Activated CD4-positive, alpha-beta T cell treated with anti-CD3 and anti-CD28 coated beads for 36 hours (primary cell): ENCODE measurements at regions not wholly inside any gene's neighbourhood (a gene's known extent, or its start where the extent isn't known, plus 50 kb on each side); places are given as distances from the start of the nearest gene placed in this dataset.

Source experiments
- ATAC-seq: fragments of 200-7000 bp; cut with Tn5 transposase; one replicate; pipeline ENCODE4 v1.10.0; 2021; ENCODE audit warnings: mild to moderate bottlenecking, moderate library complexity
- CTCF ChIA-PET: fragments of 350-600 bp; sonication (Branson Sonifier 250); formaldehyde crosslinking; loops from one replicate; lab custom pipeline; 2021; ENCODE audit warnings: antibody characterized with exemption; lab: Charles Lee
- POLR2A ChIA-PET: fragments of 350-600 bp; sonication (Branson Sonifier 250); formaldehyde crosslinking; loops from one replicate; lab custom pipeline; 2021; ENCODE audit warnings: antibody characterized with exemption, inconsistent platforms; lab: Charles Lee
- DNase-seq: peaks from one replicate; pipeline ENCODE4 v3.0.0-alpha.2; 2020
- H3K27ac Mint-ChIP-seq: one replicate; pipeline ENCODE4 v1.8.0; 2021; ENCODE audit warnings: mixed read lengths
- H3K27me3 Mint-ChIP-seq: one replicate; pipeline ENCODE4 v1.8.0; 2021; ENCODE audit warnings: mixed read lengths
- H3K36me3 Mint-ChIP-seq: one replicate; pipeline ENCODE4 v1.8.0; 2021; ENCODE audit warnings: low read depth, mixed read lengths
- H3K4me1 Mint-ChIP-seq: one replicate; pipeline ENCODE4 v1.8.0; 2021; ENCODE audit warnings: mixed read lengths
- H3K4me3 Mint-ChIP-seq: one replicate; pipeline ENCODE4 v1.8.0; 2021; ENCODE audit warnings: mild to moderate bottlenecking, moderate library complexity, mixed read lengths
- H3K9me3 Mint-ChIP-seq: one replicate; pipeline ENCODE4 v1.8.0; 2021; ENCODE audit warnings: low read depth, mixed read lengths
- intact Hi-C, 2 experiments: fragments of 100-400 bp; cut with DNase I in 1 of 2; cut with micrococcal nuclease in 1 of 2; formaldehyde crosslinking; loops; one replicate each; pipeline versions ENCODE4 v1.14.2 to v1.15.1; 2022 to 2024; cut with DNase I, micrococcal nuclease

DNA sequence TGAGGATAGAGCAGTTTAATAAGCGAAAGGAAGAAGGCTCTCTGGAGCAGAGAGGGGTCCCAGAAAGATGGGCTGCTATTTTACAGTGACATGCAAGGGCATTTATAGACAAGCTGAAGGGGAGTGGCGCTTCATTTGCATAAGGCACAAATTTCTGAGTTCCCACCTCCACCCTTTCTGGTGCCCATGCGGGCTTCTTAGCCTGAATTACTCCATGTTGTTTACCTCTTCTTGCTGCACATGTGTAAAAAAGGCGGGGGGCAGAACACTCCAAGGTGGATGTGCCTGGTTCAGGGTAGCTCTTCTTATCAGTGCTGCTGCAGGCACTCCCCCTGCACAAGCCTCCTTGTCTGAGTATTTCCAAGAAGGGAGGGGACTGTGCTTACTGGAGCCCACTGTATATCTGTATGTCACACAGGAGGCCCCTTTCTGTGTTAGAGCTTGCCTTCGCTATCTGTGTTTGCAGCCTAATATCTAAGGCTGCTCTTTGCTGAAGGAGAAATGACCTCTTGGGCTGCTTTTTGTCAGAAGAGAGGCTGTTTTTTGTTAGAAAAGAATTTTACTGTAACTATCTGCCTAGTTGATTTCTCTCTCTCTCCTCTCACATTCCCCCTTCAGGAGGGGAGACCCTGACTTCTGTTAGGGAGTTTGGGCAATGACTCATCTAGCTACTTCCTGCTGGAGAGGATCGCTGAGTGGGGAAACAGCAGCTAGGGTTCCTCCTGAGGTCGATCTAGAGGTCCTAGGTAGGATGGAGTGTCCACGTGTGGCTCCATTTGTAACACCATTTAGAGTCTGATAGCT, 1057.0 kb upstream of the CNTN5 start:
- Mint-ChIP-seq H3K4me1 (no peaks in the 10 kb centered on the region), H3K4me3 (no peak overlapping the region), H3K27me3 (no peaks in the 10 kb centered on the region), H3K9me3 (peaks cover 7% of the 10 kb centered on the region), H3K36me3 (no peaks in the 10 kb centered on the region), H3K27ac (no peak overlapping the region)
- ATAC-seq: no peak
- ChIA-PET POLR2A (no interaction called here), CTCF (no interaction called here)
- intact Hi-C loops: no loop called here
- DNase-seq: no peak

DNA sequence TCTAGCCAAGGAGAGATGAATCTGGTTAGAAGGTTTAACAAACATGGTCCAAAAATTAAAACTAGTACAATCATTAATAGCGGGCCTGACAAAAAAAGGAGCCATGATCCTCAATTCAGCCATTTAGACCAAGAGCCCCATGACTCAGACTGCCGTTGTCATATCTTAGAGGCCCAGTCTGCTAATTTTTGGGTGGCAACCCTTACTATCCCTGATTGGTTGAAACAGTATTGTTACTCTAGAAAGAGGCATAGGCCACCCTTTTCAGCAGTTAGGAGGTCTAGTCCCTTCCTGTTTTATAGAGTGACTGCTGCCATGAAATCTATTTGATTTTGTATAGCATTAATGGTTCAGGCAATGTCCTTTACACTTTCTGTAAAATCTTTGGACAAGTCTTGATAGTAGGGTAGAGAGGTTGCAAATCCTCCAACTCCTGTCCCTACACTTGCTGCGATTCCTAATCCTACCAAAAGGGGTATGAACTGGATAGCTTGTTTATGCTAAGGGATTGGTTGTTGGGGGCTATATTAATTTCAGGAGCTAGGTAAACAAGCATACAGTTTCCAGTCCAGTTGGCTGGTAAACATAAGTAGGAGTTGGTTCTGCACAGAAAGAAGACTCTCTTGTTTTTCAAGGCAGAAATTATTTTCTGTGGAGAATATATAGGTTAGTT, 1056.3 kb upstream of the CNTN5 start:
- no peak for DNase-seq
- Mint-ChIP-seq H3K27ac (no peak overlapping the region), H3K4me1 (no peaks in the 10 kb centered on the region), H3K36me3 (no peaks in the 10 kb centered on the region), H3K9me3 (peaks cover 7% of the 10 kb centered on the region), H3K4me3 (no peak overlapping the region), H3K27me3 (no peaks in the 10 kb centered on the region)
- intact Hi-C loops: no loop called here
- POLR2A ChIA-PET: no interaction called here
- CTCF ChIA-PET: no interaction called here
- ATAC-seq: no peak

DNA sequence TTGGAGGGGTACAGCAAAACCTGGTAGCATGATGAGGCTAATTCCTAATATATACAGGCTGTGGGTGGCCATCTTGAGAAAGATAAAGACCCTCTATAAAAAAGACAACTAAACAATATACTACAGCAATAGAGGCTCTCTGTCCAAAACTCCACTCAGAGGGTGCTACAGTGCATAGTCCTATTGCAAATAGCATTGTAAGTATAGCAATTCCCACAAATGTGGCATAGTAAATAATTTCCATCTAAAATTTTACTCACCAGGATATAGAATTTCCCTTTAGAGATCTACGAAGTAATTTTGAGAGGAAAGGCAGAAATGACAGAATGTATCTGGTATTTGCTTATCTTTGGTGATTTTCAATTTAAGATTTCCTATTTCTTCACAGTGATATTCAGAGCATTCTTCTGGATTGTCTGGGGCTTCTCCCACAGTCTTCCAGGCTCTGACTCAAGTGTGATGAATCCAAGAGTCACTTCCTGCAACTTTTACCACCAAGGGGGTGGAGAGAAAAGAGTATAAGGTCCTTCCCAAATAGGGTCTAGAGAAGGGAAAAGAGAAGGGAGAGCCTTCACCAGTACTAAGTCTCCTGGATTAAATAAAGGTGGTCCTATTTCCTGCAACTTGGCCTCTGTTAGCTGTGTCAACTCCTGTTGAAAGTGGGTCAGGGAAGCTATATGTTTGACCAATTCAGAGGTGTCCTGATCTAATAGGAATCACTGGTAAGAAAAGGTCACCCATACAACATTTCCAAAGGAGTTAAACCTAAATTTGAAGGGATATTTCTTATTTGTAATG, 1054.7 kb upstream of the CNTN5 start:
- no peak for ATAC-seq
- ChIA-PET CTCF (no interaction called here), POLR2A (no interaction called here)
- Mint-ChIP-seq H3K9me3 (peaks cover 2% of the 10 kb centered on the region), H3K4me1 (no peaks in the 10 kb centered on the region), H3K4me3 (no peak overlapping the region), H3K27me3 (no peaks in the 10 kb centered on the region), H3K36me3 (no peaks in the 10 kb centered on the region), H3K27ac (no peak overlapping the region)
- DNase-seq: no peak
- intact Hi-C loops: no loop called here

DNA sequence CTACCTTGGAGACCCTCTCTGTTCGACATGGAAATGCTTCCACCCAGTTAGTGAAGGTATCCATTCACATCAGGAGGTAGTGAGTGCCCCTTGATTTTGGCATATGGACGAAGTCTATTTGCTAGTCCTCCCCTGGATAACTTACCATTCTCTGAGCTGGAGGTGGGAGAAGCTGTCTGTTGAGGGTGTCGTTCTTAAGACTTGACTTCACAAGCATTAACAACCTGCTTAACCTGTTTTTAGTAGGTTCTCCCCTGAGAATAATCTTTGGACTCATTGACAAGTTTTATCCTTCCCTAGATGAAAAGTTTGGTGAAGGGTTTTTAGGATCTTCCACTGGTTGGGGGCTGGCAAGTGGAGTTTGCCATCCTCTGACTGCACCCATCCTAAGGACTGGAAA, 1053.8 kb upstream of the CNTN5 start:
- Mint-ChIP-seq H3K36me3 (no peaks in the 10 kb centered on the region), H3K9me3 (peaks cover 2% of the 10 kb centered on the region), H3K27ac (no peak overlapping the region), H3K4me3 (no peak overlapping the region), H3K27me3 (no peaks in the 10 kb centered on the region), H3K4me1 (no peaks in the 10 kb centered on the region)
- no peak for DNase-seq
- CTCF ChIA-PET: no interaction called here
- POLR2A ChIA-PET: no interaction called here
- intact Hi-C loops: no loop called here
- ATAC-seq: no peak

DNA sequence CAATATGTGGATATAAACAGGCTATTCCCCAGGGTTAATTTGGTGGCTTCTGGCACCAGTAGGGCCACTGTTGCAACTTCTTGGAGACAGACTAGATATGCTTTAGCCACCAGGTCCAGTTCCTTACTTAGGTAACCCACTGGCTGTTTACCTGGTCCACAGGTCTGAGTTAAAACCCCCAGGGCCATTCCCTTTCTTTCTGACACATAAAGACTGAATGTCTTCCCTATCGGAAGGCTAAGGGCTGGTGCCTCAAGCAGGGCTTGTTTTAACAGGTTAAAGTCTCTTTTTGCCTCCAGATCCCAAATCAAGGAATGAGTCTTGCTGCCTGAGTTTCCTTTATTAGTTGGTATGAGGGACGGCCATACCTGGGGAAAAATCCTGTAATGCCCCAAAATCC, 1052.7 kb upstream of the CNTN5 start:
- no peaks in the 10 kb centered on the region for H3K4me1 Mint-ChIP-seq
- ATAC-seq (no peak), DNase-seq (no peak)
- POLR2A ChIA-PET: no interaction called here
- H3K9me3 Mint-ChIP-seq: peaks cover 2% of the 10 kb centered on the region
- intact Hi-C loops: no loop called here
- H3K27me3 Mint-ChIP-seq: no peaks in the 10 kb centered on the region
- CTCF ChIA-PET: no interaction called here
- H3K27ac Mint-ChIP-seq: no peak overlapping the region
- H3K36me3 Mint-ChIP-seq: no peaks in the 10 kb centered on the region
- no peak overlapping the region for H3K4me3 Mint-ChIP-seq

DNA sequence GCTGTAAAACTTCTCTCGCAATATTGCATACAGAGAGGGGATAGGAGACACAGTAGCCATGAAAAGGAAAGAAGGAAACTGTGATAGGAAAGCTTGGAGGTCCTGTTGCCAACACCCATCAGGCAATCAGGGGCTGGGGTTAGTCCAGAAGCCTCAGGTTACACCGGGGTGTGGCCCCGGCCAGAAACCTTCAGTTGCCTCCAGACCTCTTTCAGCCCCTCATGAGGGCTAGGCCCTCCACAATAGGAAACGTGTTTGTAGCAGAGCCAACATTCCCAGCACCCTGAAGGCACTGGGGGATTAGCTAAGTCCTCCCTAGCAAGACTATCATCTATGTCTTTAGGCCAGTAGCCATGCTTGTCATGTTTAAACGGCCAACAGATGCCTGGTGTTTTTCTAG, 1048.0 kb upstream of the CNTN5 start:
- Mint-ChIP-seq H3K27ac (no peak overlapping the region), H3K27me3 (no peaks in the 10 kb centered on the region), H3K9me3 (no peaks in the 10 kb centered on the region), H3K36me3 (no peaks in the 10 kb centered on the region), H3K4me1 (no peaks in the 10 kb centered on the region), H3K4me3 (no peak overlapping the region)
- ChIA-PET CTCF (no interaction called here), POLR2A (no interaction called here)
- DNase-seq (no peak), ATAC-seq (no peak)
- intact Hi-C loops: no loop called here

DNA sequence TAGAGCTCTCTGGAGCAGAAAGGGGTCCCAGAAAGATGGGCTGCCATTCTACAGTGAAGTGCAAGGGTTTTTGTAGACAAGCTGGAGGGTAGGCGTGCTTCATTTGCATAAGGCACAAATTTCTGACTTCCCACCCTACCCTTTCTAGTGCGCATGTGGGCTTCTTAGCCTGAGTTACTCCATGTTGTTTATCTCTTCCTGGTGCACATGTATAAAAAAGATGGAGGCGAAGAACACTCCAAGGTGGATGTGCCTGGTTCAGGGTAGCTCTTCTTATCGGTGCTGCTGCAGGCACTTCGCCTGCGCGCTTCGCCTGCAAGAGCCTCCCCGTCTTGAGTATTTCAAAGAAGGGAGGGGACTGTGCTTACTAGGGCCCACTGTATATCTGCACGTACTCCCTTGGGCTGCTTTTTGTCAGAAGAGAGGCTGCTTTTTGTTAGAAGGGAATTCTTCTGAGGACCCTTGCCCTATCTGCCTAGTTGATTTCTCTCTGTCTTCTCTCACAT, 1047.3 kb upstream of the CNTN5 start:
- Mint-ChIP-seq H3K9me3 (no peaks in the 10 kb centered on the region), H3K4me3 (no peak overlapping the region), H3K27ac (no peak overlapping the region), H3K36me3 (no peaks in the 10 kb centered on the region), H3K4me1 (no peaks in the 10 kb centered on the region), H3K27me3 (no peaks in the 10 kb centered on the region)
- intact Hi-C loops: no loop called here
- ATAC-seq (no peak), DNase-seq (no peak)
- POLR2A ChIA-PET: no interaction called here
- CTCF ChIA-PET: no interaction called here

DNA sequence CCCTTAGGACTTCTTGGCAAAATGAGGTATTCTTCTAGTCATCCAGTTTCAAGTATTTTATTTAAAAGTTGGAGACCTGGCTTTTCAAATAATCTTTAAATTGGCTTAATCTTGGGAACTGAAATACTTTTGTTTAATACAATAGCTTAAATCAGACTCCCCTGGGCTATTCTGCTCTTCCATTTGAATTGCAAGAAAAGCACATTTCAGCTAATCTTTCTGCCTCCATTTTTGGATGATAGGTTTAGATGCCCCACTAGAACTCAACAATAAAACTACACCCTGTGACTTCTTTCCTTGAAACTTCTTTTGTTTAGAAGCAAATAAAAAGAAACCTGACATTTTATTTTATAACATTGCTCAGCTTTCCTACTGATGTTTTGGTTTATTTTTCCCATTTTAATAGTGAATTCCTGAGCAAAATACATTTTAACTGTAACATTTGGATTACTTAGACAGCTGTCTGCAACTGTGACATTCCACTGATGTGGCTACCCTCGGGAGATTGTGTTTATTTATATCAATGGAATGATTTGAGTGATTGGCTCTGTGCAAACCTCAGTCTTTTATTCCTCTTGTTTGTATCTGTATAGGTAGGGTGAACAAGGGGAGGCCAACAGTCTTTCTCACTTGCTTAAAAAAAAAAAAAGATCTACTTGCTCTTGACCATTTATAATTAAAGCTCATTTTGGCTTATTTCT, 1045.8 kb upstream of the CNTN5 start:
- Mint-ChIP-seq H3K4me3 (no peak overlapping the region), H3K4me1 (no peaks in the 10 kb centered on the region)
- POLR2A ChIA-PET: interaction anchor here (0.6 kb wide), 1 partner anchor 791 kb away, joined by 3 read pairs; no protein-coding TSS in a partner anchor

DNA sequence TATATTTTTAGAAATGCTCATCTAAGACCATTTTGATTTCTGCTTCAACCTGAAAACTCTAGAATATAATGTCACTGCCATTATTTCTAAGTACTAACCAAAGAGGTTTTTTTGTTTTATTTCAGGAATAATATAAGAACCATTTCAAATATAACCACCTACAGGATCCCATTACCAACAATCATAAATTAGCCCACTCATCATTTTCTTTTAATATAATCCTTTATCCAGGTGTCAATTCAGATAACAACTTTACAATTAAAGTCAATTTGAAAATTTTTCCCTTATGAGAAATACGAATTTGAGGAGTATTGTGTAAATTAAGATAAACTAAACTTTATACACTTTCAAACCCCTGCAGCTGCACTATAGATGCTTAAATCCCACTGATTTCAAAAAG, 1043.0 kb upstream of the CNTN5 start:
- Mint-ChIP-seq H3K9me3 (peaks cover 4% of the 10 kb centered on the region), H3K27ac (no peak overlapping the region), H3K4me1 (no peaks in the 10 kb centered on the region), H3K36me3 (no peaks in the 10 kb centered on the region), H3K4me3 (no peak overlapping the region), H3K27me3 (no peaks in the 10 kb centered on the region)
- ATAC-seq (no peak), DNase-seq (no peak)
- intact Hi-C loops: no loop called here
- CTCF ChIA-PET: no interaction called here
- POLR2A ChIA-PET: no interaction called here

More for the DNA sequence above, 1045.8 kb upstream of the CNTN5 start:
- no peaks in the 10 kb centered on the region for H3K36me3 Mint-ChIP-seq
- CTCF ChIA-PET: interaction anchor here (0.7 kb wide), 1 partner anchor 1020 kb away, joined by 4 read pairs; no protein-coding TSS in a partner anchor
- intact Hi-C loops: no loop called here
- ATAC-seq (no peak), DNase-seq (no peak)
- H3K27me3 Mint-ChIP-seq: no peaks in the 10 kb centered on the region
- H3K27ac Mint-ChIP-seq: no peak overlapping the region
- no peaks in the 10 kb centered on the region for H3K9me3 Mint-ChIP-seq

DNA sequence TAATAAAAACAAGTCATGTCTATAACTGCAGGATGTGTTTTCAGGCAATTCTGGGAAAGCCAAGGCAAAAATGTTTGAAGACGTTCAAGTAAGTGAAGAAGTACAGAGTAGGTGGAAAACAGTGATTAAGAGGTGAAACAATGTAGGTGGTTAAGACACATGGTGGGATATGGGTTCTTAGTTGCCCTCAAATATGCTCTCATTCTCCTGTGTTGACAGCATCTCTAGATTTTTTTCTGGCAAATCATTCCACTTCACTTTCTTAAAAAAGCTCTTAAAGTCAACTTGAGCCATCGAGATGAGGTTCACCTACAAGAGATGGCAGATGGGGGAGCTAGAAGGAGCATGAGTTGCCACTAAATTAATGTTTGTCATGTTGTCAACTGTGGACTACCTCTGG, 1041.0 kb upstream of the CNTN5 start:
- Mint-ChIP-seq H3K4me1 (no peaks in the 10 kb centered on the region), H3K9me3 (peaks cover 7% of the 10 kb centered on the region), H3K4me3 (no peak overlapping the region), H3K27me3 (no peaks in the 10 kb centered on the region), H3K36me3 (no peaks in the 10 kb centered on the region), H3K27ac (no peak overlapping the region)
- no peak for ATAC-seq
- intact Hi-C loops: no loop called here
- CTCF ChIA-PET: interaction anchor here (0.6 kb wide), 1 partner anchor 452 kb away, joined by 3 read pairs; no protein-coding TSS in a partner anchor
- POLR2A ChIA-PET: no interaction called here
- DNase-seq: no peak

DNA sequence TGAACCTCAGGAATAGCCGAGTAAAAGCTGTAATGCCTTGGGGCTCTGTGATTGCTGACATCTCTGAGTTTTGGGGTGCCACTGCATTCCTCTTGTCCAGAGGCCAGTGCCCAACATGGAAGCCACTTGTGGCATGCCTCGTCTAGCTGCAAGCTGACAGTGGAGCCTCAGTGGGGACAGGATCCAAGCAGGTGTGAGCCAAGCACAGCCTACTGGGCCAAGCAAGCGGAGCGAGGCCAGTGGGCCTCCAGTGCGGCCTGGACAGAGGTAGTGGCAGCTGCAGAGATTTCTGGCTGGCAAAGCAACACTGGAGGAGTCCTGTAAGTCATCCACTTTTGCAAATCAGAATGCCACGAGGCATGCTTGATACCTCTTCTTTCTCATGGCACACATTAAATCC, 1038.2 kb upstream of the CNTN5 start:
- CTCF ChIA-PET: no interaction called here
- H3K4me1 Mint-ChIP-seq: no peaks in the 10 kb centered on the region
- H3K9me3 Mint-ChIP-seq: peaks cover 7% of the 10 kb centered on the region
- H3K27ac Mint-ChIP-seq: no peak overlapping the region
- no peak for DNase-seq
- H3K27me3 Mint-ChIP-seq: no peaks in the 10 kb centered on the region
- POLR2A ChIA-PET: no interaction called here
- intact Hi-C loops: no loop called here
- ATAC-seq: no peak
- H3K36me3 Mint-ChIP-seq: no peaks in the 10 kb centered on the region
- no peak overlapping the region for H3K4me3 Mint-ChIP-seq
